Left lung (tissue), 4 donors: ENCODE measurements at regions not wholly inside any gene's neighbourhood (a gene's known extent, or its start where the extent isn't known, plus 50 kb on each side); places are given as distances from the start of the nearest gene placed in this dataset.
"Not testable (repeated sequence)": the region's sequence is repeated elsewhere in the genome, so short reads cannot be mapped to it uniquely, and the experiment has no call there.

Source experiments
- ATAC-seq: fragments of 200-7000 bp; cut with Tn5 transposase; one replicate; pipeline ENCODE4 v1.9.1; 2020; ENCODE audit warnings: moderate library complexity
- DNase-seq, 4 donors: peaks; one replicate each; pipeline ENCODE4 v3.0.0-alpha.2; 2013 to 2020
- H3K27ac ChIP-seq, 2 donors: fragments of 200-600 bp; sonication (generic) in 1 of 2; one replicate each; pipeline versions ENCODE4 v1.5.0 to v1.8.0; 2020 to 2021
- H3K27me3 ChIP-seq, 2 donors: fragments of 200-600 bp; sonication (generic) in 1 of 2; one replicate each; pipeline versions ENCODE4 v1.5.0 to v1.8.0; 2020 to 2021
- H3K36me3 ChIP-seq, 2 donors: fragments of 200-600 bp; sonication (generic) in 1 of 2; one replicate each; pipeline versions ENCODE4 v1.5.0 to v1.8.0; 2020 to 2021
- H3K4me1 ChIP-seq, 2 donors: fragments of 200-600 bp; one replicate each; pipeline ENCODE4 v1.8.0; 2021
- H3K4me3 ChIP-seq, 2 donors: fragments of 200-600 bp; sonication (generic) in 1 of 2; one replicate each; pipeline versions ENCODE4 v1.5.0 to v1.8.0; 2020 to 2021; ENCODE audit warnings: mild to moderate bottlenecking in 1 of 2
- H3K9me3 ChIP-seq, 2 donors: fragments of 200-600 bp; sonication (generic) in 1 of 2; one replicate each; pipeline versions ENCODE4 v1.5.0 to v1.8.0; 2020 to 2021
- intact Hi-C, 2 donors: fragments of 100-400 bp; cut with DNase I; formaldehyde crosslinking; loops; one replicate each; pipeline versions ENCODE4 v1.11.2 to v1.14.2; 2022
- TF ChIP-seq, protein P1 (sequence below), 2 donors: fragments of 200-600 bp; sonication (generic) in 1 of 2; IDR thresholded peaks; one replicate each; pipeline versions ENCODE4 v1.5.0 to v1.8.0; 2021; ENCODE audit warnings: antibody characterized with exemption in 2 of 2
- donor health status: DM: no; HTN: yes; CAD: no.
- donor health status: DM: no; HTN: no; CAD: no.

DNA sequence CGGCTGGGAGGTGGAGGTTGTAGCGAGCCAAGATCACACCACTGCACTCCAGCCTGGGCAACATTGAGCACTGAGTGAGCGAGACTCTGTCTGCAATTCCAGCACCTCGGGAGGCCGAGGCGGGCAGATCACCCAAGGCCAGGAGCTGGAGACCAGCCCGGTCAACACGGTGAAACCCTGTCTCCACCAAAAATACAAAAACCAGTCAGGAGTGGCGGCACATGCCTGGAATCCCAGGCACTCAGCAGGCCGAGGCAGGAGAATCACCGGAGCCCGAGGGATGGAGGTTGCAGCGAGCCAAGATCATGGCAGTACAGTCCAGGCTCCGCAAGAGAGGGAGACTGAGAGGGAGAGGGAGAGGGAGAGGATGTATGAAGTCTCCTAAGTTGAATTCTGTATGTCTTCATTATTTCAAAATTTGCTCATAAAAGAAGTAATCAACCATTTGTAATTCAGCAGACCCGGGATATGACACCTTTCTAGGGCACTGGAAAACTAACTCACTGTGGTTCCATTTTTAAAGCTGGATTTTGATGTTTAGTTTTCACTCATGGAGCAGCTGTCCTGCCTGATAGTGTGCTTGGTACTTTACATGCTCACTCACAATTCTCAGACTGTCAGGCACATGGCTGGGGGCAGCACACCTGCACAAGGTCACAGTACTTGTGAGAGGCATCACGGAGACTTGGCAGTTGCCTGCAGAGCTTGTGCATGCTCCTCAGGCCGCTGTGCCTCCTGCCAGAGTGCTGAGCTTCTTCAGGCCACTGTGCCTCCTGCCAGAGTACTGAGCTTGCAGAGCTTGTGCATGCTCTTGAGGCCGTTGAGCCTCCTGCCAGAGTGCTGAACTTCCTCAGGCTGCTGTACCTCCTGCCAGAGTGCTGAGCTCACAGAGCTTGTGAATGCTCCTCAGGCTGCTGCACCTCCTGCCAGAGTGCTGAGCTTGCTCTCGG, 106.2 kb downstream of the ERMARD start:
- Histone ChIP-seq H3K4me3 (no peak overlapping the region), H3K27ac (no peak overlapping the region), H3K36me3 (no peaks in the 10 kb centered on the region), H3K9me3 (peaks cover 0 to 17% of the 10 kb centered on the region in 2 donors), H3K4me1 (no peaks in the 10 kb centered on the region), H3K27me3 (no peaks in the 10 kb centered on the region)
- peak in 1 of 4 donors; percentile 49 for DNase-seq
- intact Hi-C loops: no loop called here
- ATAC-seq: no peak
- TF ChIP-seq, protein P1, sequence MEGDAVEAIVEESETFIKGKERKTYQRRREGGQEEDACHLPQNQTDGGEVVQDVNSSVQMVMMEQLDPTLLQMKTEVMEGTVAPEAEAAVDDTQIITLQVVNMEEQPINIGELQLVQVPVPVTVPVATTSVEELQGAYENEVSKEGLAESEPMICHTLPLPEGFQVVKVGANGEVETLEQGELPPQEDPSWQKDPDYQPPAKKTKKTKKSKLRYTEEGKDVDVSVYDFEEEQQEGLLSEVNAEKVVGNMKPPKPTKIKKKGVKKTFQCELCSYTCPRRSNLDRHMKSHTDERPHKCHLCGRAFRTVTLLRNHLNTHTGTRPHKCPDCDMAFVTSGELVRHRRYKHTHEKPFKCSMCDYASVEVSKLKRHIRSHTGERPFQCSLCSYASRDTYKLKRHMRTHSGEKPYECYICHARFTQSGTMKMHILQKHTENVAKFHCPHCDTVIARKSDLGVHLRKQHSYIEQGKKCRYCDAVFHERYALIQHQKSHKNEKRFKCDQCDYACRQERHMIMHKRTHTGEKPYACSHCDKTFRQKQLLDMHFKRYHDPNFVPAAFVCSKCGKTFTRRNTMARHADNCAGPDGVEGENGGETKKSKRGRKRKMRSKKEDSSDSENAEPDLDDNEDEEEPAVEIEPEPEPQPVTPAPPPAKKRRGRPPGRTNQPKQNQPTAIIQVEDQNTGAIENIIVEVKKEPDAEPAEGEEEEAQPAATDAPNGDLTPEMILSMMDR (IDR thresholded peaks at IDR 0.05): no peak

DNA sequence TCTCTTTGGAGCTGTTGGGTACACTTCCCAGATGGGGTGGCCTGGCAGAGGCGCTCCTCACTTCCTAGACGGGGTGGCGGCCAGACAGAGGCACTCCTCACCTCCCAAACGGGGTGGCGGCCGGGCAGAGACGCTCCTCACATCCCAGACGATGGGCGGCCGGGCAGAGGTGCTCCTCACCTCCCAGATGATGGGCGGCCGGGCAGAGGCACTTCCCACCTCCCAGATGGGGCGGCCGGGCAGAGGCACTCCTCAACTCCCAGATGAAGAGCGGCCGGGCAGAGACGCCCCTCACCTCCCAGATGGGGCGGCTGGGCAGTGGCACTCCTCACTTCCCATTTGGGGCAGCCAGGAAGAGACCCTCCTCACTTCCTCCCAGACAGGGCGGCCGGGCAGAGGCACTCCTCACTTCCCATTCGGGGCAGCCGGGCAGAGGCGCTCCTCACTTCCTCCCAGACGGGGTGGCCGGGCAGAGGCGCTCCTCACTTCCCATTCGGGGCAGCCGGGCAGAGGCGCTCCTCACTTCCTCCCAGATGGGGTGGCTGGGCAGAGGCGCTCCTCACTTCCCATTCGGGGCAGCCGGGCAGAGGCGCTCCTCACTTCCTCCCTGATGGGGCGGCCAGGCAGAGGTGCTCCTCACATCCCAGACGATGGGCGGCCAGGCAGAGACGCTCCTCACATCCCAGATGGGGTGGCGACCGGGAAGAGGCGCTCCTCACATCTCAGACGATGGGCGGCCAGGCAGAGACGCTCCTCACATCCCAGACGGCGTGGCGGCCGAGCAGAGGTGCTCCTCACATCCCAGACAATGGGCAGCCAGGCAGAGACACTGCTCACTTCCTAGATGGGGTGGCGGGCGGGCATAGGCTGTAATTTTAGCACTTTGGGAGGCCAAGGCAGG, 105.3 kb downstream of the ERMARD start:
- H3K4me1 ChIP-seq, ATAC-seq, intact Hi-C loops, H3K27ac ChIP-seq, H3K27me3 ChIP-seq, H3K4me3 ChIP-seq, H3K36me3 ChIP-seq: not testable (repeated sequence)
- peaks cover 0 to 17% of the 10 kb centered on the region in 2 donors for H3K9me3 ChIP-seq
- peak in 1 of 4 donors; percentile 69 for DNase-seq

DNA sequence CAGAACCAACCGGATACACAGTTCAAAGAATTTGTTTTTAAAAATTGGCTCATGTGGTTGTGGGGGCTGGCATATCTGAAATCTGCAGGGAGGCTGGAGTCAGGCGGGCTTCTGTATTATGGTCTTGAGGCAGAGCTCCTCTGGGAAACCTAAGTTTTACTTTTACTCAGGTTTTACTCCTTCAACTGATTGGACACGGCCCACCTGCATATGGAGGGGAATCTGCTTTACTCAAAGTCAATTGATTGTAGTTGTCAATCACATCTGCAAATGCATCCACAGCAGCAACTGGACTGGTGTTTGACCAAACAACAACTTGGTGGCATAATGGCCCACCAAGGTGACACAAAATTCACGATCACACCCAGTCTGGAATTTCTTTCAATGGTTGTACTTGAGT, 103.4 kb downstream of the ERMARD start:
- Histone ChIP-seq H3K4me1 (no peaks in the 10 kb centered on the region), H3K36me3 (no peaks in the 10 kb centered on the region), H3K4me3 (no peak overlapping the region), H3K9me3 (peaks cover 0 to 17% of the 10 kb centered on the region in 2 donors), H3K27me3 (no peaks in the 10 kb centered on the region), H3K27ac (peak overlapping the region in 1 of 2 donors; percentile 23)
- ATAC-seq: no peak
- TF ChIP-seq, protein P1 (IDR thresholded peaks at IDR 0.05): no peak
- no peak for DNase-seq
- intact Hi-C loops: no loop called here

DNA sequence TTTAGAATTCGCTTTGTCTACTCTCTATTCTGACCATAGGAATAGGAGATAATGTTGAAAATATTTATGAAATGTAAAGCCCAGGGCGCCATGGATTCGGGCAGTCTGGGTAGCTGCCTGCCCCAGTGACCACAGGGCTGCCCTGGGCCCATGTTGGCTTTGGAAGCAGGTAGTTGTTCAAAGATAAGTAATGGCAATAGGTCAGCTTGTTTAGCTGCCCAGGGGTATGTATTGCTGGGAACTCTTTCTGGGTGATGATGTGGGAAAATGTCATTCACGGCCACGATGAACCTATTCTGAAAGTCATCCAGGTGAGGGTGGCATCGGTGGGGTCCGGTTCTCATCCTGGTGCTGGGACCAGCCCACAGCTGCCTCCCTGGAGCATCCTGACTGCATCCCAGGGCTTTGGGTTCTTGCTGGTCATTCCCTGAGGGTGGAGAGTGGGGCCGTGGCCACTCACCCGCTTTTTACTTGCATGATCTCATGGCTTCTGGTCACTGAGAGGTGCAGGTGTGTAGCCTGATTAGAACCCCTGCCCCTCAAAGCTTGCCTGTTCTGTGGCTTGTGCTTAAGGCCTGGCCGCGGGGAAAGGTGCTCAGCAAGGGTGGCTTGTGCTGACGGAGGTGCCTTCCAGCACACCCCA, 102.8 kb downstream of the ERMARD start:
- intact Hi-C loops: no loop called here
- peaks cover 0 to 17% of the 10 kb centered on the region in 2 donors for H3K9me3 ChIP-seq
- H3K36me3 ChIP-seq: no peaks in the 10 kb centered on the region
- TF ChIP-seq, protein P1 (IDR thresholded peaks at IDR 0.05): no peak
- peak overlapping the region in 1 of 2 donors; percentile 23 for H3K27ac ChIP-seq
- H3K4me3 ChIP-seq: no peak overlapping the region
- no peaks in the 10 kb centered on the region for H3K4me1 ChIP-seq
- H3K27me3 ChIP-seq: no peaks in the 10 kb centered on the region
- ATAC-seq (no peak), DNase-seq (no peak)

DNA sequence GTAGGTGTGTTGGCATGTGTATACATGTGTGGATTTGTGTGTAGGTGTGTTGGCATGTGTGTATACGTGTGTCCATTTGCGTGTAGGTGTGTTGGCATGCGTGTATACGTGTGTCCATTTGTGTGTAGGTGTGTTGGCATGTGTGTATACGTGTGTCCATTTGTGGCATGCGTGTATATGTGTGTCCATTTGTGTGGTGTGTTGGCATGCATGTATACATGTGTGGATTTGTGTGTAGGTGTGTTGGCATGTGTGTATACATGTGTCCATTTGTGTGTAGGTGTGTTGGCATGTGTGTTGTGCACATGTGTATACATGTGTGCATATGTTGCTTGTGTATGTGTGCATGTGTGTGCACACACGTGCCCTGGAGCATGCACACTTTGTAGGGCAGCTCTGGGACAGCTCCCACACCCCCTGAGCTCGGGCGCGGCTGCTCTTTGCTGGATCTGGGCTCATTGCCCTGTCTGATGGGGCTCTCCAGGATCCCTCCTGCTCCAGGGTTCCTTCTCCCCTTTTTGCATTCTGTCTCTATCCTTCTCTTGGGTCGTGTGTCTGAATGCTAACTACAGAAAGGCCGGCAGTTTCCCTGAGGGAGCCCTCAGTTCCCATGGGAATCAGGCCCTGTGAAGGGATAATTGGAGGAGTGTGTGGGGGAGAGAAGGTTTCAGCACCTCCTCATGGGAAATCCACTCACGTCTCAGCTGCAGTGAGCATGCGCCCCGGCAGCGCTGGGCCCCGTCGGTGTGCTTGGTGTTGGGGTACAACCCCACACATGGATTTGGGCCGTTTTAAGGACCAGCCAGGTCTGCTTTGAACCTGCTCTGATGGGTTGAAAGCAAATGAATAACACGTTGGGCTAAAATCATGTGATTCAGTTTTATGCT, 102.0 kb downstream of the ERMARD start:
- H3K36me3 ChIP-seq: no peaks in the 10 kb centered on the region
- H3K4me3 ChIP-seq: no peak overlapping the region
- DNase-seq (no peak), ATAC-seq (no peak)
- no peaks in the 10 kb centered on the region for H3K27me3 ChIP-seq
- TF ChIP-seq, protein P1 (IDR thresholded peaks at IDR 0.05): no peak
- H3K27ac ChIP-seq: peak overlapping the region in 1 of 2 donors; percentile 20
- intact Hi-C loops: no loop called here
- H3K9me3 ChIP-seq: peaks cover 0 to 13% of the 10 kb centered on the region in 2 donors
- H3K4me1 ChIP-seq: no peaks in the 10 kb centered on the region
